Ovary (tissue), 3 donors: ENCODE measurements at regions not wholly inside any gene's neighbourhood (a gene's known extent, or its start where the extent isn't known, plus 50 kb on each side); places are given as distances from the start of the nearest gene placed in this dataset.

Experiments used
- POLR2A ChIP-seq: fragments of 450-650 bp; IDR thresholded peaks from one replicate; pipeline ENCODE4 v1.6.1; 2017; ENCODE audit warnings: antibody characterized with exemption, mild to moderate bottlenecking, moderate library complexity
- TF ChIP-seq, protein P1 (sequence below), 3 donors: fragments of 450-650 bp in 2 of 3; fragments of 200-600 bp in 1 of 3; IDR thresholded peaks; one replicate each; pipeline versions ENCODE4 v1.5.1 to v1.8.0; 2016 to 2022; ENCODE audit warnings: antibody characterized with exemption in 3 of 3, mild to moderate bottlenecking in 1 of 3
- donor health status: DM: no; HTN: no; CAD: no.

DNA sequence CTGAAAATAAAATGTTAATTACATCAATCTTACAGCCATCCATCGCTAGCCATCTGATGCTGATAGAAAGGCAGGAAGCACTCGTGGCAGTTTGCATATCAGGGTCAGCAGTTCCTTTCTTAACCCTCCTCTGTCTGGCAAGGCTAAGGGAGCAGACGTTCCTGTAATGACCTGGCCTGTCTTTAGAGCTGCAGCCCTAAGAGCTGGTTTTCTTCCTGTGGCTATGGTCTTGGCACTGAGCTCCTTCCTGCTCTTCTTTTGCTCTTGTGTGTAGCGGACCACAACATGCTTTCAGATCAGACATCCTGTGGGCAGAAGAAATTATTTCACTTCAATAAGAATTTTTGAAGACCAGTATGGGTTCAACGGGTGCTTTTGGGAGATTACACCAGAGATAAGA lies 170.4 kb downstream of the DAD1 start:
- no peak for TF ChIP-seq POLR2A
- TF ChIP-seq, protein P1, sequence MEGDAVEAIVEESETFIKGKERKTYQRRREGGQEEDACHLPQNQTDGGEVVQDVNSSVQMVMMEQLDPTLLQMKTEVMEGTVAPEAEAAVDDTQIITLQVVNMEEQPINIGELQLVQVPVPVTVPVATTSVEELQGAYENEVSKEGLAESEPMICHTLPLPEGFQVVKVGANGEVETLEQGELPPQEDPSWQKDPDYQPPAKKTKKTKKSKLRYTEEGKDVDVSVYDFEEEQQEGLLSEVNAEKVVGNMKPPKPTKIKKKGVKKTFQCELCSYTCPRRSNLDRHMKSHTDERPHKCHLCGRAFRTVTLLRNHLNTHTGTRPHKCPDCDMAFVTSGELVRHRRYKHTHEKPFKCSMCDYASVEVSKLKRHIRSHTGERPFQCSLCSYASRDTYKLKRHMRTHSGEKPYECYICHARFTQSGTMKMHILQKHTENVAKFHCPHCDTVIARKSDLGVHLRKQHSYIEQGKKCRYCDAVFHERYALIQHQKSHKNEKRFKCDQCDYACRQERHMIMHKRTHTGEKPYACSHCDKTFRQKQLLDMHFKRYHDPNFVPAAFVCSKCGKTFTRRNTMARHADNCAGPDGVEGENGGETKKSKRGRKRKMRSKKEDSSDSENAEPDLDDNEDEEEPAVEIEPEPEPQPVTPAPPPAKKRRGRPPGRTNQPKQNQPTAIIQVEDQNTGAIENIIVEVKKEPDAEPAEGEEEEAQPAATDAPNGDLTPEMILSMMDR (IDR thresholded peaks at IDR 0.05): no peak
